HCT116 (cell line): ENCODE measurements at regions not wholly inside any gene's neighbourhood (a gene's known extent, or its start where the extent isn't known, plus 50 kb on each side); places are given as distances from the start of the nearest gene placed in this dataset.

Source experiments
- ATAC-seq: fragments of 200-7000 bp; cut with Tn5 transposase; 2 replicates; pipeline ENCODE4 v1.9.1; 2020; ENCODE audit warnings: mild to moderate bottlenecking, moderate library complexity
- BruUV-seq: library from RNA; stranded (reverse); fragments of 400-500 nt; replicated peaks from 2 replicates; lab custom pipeline; 2021; lab: Mats Ljungman, UMichigan
- CTCF ChIA-PET: fragments of 300-600 bp; sonication (Branson Sonifier 250); formaldehyde crosslinking; loops from one replicate; lab custom pipeline; 2021; ENCODE audit warnings: antibody characterized with exemption; lab: Charles Lee
- POLR2A ChIA-PET: fragments of 300-600, 350-600 bp; sonication (Branson Sonifier 250); formaldehyde crosslinking; loops from one replicate; lab custom pipeline; 2021; ENCODE audit warnings: antibody characterized with exemption; lab: Charles Lee
- RAD21 ChIA-PET, 2 experiments: fragments of 300-600 bp; sonication (Branson Sonifier 250); formaldehyde crosslinking; loops; one replicate each; lab custom pipeline; 2023; ENCODE audit warnings: low total read pairs in 2 of 2; ENCODE audit not compliant: uncharacterized antibody in 2 of 2, unreplicated experiment in 2 of 2, low non-redundant PET in 1 of 2; lab: Charles Lee
- DNase-seq: peaks from one replicate; pipeline ENCODE4 v3.0.0-alpha.2; 2010; ENCODE audit warnings: low read depth, low spot score
- H2AFZ ChIP-seq: fragments of 200-600 bp; shearing (Covaris generic), sonication (generic); 2 replicates; pipeline ENCODE4 v1.6.1; 2017; ENCODE audit warnings: low read depth, mixed run types, mixed read lengths, antibody characterized with exemption, low read length; ENCODE audit not compliant: poor library complexity, severe bottlenecking
- H3K27ac ChIP-seq: 2 replicates; pipeline ENCODE4 v1.5.1; 2012; ENCODE audit warnings: low read depth, low read length
- H3K27me3 ChIP-seq: fragments of 200-600 bp; sonication (generic); 2 replicates; pipeline ENCODE4 v1.6.1; 2016; ENCODE audit warnings: mixed run types, low read length, mixed read lengths; ENCODE audit not compliant: insufficient read depth
- H3K36me3 ChIP-seq, 2 experiments: fragments of 200-500 bp in 1 of 2; fragments of 200-600 bp in 1 of 2; sonication (Bioruptor generic) in 1 of 2; sonication (generic) in 1 of 2; 2 replicates each; pipeline versions ENCODE4 v1.5.1 to v1.6.1; 2014 to 2016; ENCODE audit warnings: low read length in 2 of 2, inconsistent platforms in 1 of 2, mixed read lengths in 1 of 2, mixed run types in 1 of 2; ENCODE audit not compliant: insufficient read depth in 2 of 2, control insufficient read depth in 1 of 2
- H3K4me1 ChIP-seq, 2 experiments: fragments of 200-600 bp in 1 of 2; sonication (generic) in 1 of 2; 2 replicates each; pipeline versions ENCODE4 v1.5.1 to v1.6.1; 2012 to 2017; ENCODE audit warnings: low read length in 2 of 2, inconsistent platforms in 1 of 2, mild to moderate bottlenecking in 1 of 2, mixed read lengths in 1 of 2, mixed run types in 1 of 2, moderate library complexity in 1 of 2; ENCODE audit not compliant: insufficient read depth in 2 of 2, control insufficient read depth in 1 of 2
- H3K4me2 ChIP-seq: fragments of 200-600 bp; sonication (generic); 2 replicates; pipeline ENCODE4 v1.6.1; 2017; ENCODE audit warnings: mixed run types, low read length, mixed read lengths
- H3K4me3 ChIP-seq, 2 experiments: fragments of 200-600 bp in 1 of 2; sonication (generic) in 1 of 2; replicated peaks in 1 of 2; 2 replicates each; pipeline ENCODE4 v1.5.1; 2011 to 2016; ENCODE audit warnings: low read length in 2 of 2, control low read depth in 1 of 2, low read depth in 1 of 2, mild to moderate bottlenecking in 1 of 2, mixed read lengths in 1 of 2, mixed run types in 1 of 2
- H3K79me2 ChIP-seq: fragments of 200-600 bp; sonication (generic); 2 replicates; pipeline ENCODE4 v1.6.1; 2017; ENCODE audit warnings: mild to moderate bottlenecking, mixed run types, low read length, moderate library complexity, mixed read lengths; ENCODE audit not compliant: insufficient read depth
- H3K9ac ChIP-seq: fragments of 200-600 bp; sonication (generic); 2 replicates; pipeline ENCODE4 v1.6.1; 2016; ENCODE audit warnings: low read length, mixed read lengths
- H3K9me2 ChIP-seq: fragments of 200-600 bp; sonication (generic), shearing (Covaris generic); 2 replicates; pipeline ENCODE4 v1.6.1; 2017; ENCODE audit warnings: mixed run types, mild to moderate bottlenecking, moderate library complexity; ENCODE audit not compliant: insufficient read depth
- H3K9me3 ChIP-seq, 2 experiments: fragments of 200-500 bp in 1 of 2; fragments of 200-600 bp in 1 of 2; sonication (Bioruptor generic) in 1 of 2; sonication (generic) in 1 of 2; 2 replicates each; pipeline ENCODE4 v1.6.1; 2014 to 2017; ENCODE audit warnings: low read length in 2 of 2, mixed read lengths in 2 of 2, inconsistent platforms in 1 of 2, low read depth in 1 of 2, mild to moderate bottlenecking in 1 of 2, mixed run types in 1 of 2, moderate library complexity in 1 of 2; ENCODE audit not compliant: control insufficient read depth in 1 of 2, insufficient read depth in 1 of 2
- H4K20me1 ChIP-seq: fragments of 200-600 bp; sonication (generic), shearing (Covaris generic); 2 replicates; pipeline ENCODE4 v1.6.1; 2017; ENCODE audit warnings: mixed run types, mild to moderate bottlenecking, moderate library complexity; ENCODE audit not compliant: insufficient read depth
- CBX3 ChIP-seq: IDR thresholded peaks from 2 replicates; pipeline ENCODE4 v1.6.1; 2012; ENCODE audit warnings: low read depth
- EZH2 ChIP-seq: fragments of 200-600 bp; sonication (generic); IDR thresholded peaks from 2 replicates; pipeline ENCODE4 v1.6.1; 2017; ENCODE audit warnings: antibody characterized with exemption, mixed run types
- FOSL1 ChIP-seq: IDR thresholded peaks from 2 replicates; pipeline ENCODE4 v1.6.1; 2012; ENCODE audit warnings: low read depth
- POLR2AphosphoS5 ChIP-seq: IDR thresholded peaks from 2 replicates; pipeline ENCODE4 v1.6.1; 2011; ENCODE audit warnings: mild to moderate bottlenecking, low read depth, low read length, moderate library complexity
- RAD21 ChIP-seq: IDR thresholded peaks from 2 replicates; pipeline ENCODE4 v1.6.1; 2012; ENCODE audit warnings: low read depth, mild to moderate bottlenecking
- SRF ChIP-seq: IDR thresholded peaks from 2 replicates; pipeline ENCODE4 v1.6.1; 2012; ENCODE audit warnings: low read depth
- TCF7L2 ChIP-seq: IDR thresholded peaks from 2 replicates; pipeline ENCODE4 v1.7.0; 2011; ENCODE audit warnings: borderline replicate concordance, inconsistent platforms; ENCODE audit not compliant: insufficient read depth, insufficient read length; ENCODE audit errors: extremely low read depth
- YY1 ChIP-seq: IDR thresholded peaks from 2 replicates; pipeline ENCODE4 v1.6.1; 2011; ENCODE audit warnings: low read length, low read depth, moderate library complexity, mild to moderate bottlenecking; ENCODE audit not compliant: insufficient replicate concordance; ENCODE audit errors: extremely low read depth
- ZFX ChIP-seq: fragments of 450-650 bp; IDR thresholded peaks from 2 replicates; pipeline ENCODE4 v1.6.1; 2017
- ZNF274 ChIP-seq: fragments of 200-500 bp; sonication (Bioruptor generic); IDR thresholded peaks from 2 replicates; pipeline ENCODE4 v1.6.1; 2014; ENCODE audit warnings: mild to moderate bottlenecking, low read depth, low read length, inconsistent platforms
- intact Hi-C: fragments of 100-400 bp; cut with micrococcal nuclease; formaldehyde crosslinking; loops from 2 replicates; pipeline ENCODE4 v1.10.0; 2022
- TF ChIP-seq, protein P1 (sequence below): IDR thresholded peaks from 2 replicates; pipeline ENCODE4 v1.6.1; 2012

DNA sequence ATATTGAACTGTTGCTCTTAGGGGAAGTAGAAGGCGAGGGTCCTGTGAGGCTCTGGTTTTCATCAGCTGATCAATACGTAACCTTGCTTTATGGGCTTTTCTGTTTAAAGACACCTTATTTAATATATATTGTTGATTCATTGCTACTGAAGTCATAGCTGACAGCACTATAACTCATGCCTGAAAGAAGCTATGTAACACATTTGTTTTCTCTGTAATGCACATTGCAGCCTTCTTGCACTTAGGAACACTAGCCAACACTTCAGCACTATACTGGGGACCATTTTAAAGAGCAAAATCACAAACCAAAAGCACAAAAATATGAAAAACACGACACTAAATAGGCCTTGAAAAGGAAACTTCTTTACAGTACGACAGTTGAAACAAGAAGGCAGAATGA is 135.7 kb downstream of the TTC6 start:
- no peak overlapping the region for H3K9ac ChIP-seq
- TF ChIP-seq ZNF274: no peak
- no peak for TF ChIP-seq POLR2AphosphoS5
- TF ChIP-seq CBX3: no peak
- DNase-seq (no peak), ATAC-seq (no peak)
- no peaks in the 10 kb centered on the region for H3K9me2 ChIP-seq
- no peak overlapping the region for H3K27ac ChIP-seq
- ChIA-PET POLR2A (no interaction called here), RAD21 (no interaction called here), CTCF (interaction anchor here (1.7 kb wide), 1 partner anchor 144 kb away, joined by 4 read pairs; no protein-coding TSS in a partner anchor)
- H4K20me1 ChIP-seq: no peaks in the 10 kb centered on the region
- no peaks in the 10 kb centered on the region for H3K36me3 ChIP-seq
- BruUV-seq: no TSS peak
- H3K4me1 ChIP-seq: no peaks in the 10 kb centered on the region
- H3K4me3 ChIP-seq: no peak overlapping the region
- H3K4me2 ChIP-seq: no peak overlapping the region
- H3K9me3 ChIP-seq: no peaks in the 10 kb centered on the region
- intact Hi-C loops: no loop called here
- H3K27me3 ChIP-seq: no peaks in the 10 kb centered on the region
- no peak overlapping the region for H2AFZ ChIP-seq
- no peaks in the 10 kb centered on the region for H3K79me2 ChIP-seq

DNA sequence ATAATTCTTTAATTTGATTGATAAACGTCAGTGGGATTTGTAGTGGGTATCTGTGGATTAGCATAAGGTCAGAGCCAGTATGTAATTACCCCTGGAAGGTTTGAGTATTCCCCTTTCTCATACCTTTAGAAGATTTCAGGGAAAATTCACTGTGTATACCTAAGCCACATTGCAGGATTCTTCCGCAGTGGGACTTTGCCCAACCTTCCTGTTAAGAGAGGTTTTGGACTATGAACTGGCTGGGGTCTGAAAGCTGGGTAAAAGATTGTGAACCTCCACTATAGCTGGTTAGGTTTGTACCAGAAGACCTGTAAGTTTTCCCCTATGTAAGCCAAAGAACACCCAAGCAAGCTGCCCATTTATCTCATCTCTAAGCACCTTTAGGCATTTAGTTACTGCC is 150.2 kb downstream of the TTC6 start:
- H3K9ac ChIP-seq: no peak overlapping the region
- H3K36me3 ChIP-seq: no peaks in the 10 kb centered on the region
- ChIA-PET POLR2A (no interaction called here), CTCF (no interaction called here), RAD21 (no interaction called here)
- no peaks in the 10 kb centered on the region for H3K27me3 ChIP-seq
- no peaks in the 10 kb centered on the region for H3K79me2 ChIP-seq
- H3K4me2 ChIP-seq: no peak overlapping the region
- H3K4me1 ChIP-seq: no peaks in the 10 kb centered on the region
- no peak overlapping the region for H2AFZ ChIP-seq
- intact Hi-C loops: no loop called here
- H3K4me3 ChIP-seq: no peak overlapping the region
- H3K9me3 ChIP-seq: no peaks in the 10 kb centered on the region
- no peak for DNase-seq
- no peak overlapping the region for H3K27ac ChIP-seq
- no peak for ATAC-seq
- BruUV-seq: no TSS peak
- no peak for TF ChIP-seq ZFX
- TF ChIP-seq SRF: no peak
- TF ChIP-seq, protein P1, sequence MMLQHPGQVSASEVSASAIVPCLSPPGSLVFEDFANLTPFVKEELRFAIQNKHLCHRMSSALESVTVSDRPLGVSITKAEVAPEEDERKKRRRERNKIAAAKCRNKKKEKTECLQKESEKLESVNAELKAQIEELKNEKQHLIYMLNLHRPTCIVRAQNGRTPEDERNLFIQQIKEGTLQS: no peak
- TF ChIP-seq TCF7L2: no peak
- no peak for TF ChIP-seq FOSL1
- TF ChIP-seq ZNF274: no peak
- TF ChIP-seq POLR2AphosphoS5: no peak
- no peak for TF ChIP-seq EZH2
- TF ChIP-seq YY1: no peak
- no peak for TF ChIP-seq RAD21
- TF ChIP-seq, all 23 proteins: peak for 0
- Histone ChIP-seq H4K20me1 (no peaks in the 10 kb centered on the region), H3K9me2 (no peaks in the 10 kb centered on the region)
